ENCODE measurements at regions not wholly inside any gene's neighbourhood (a gene's known extent, or its start where the extent isn't known, plus 50 kb on each side); places are given as distances from the start of the nearest gene placed in this dataset.
A peak's percentile ranks its signal among the peaks of the same experiment; 100 is the strongest.

- Mint-ChIP-seq H3K4me3 (no peak overlapping the region), H3K27me3 (ENCODE audit: insufficient read depth) (peaks cover 11% of the 10 kb centered on the region), H3K4me1 (ENCODE audit: low read depth) (peaks cover 12% of the 10 kb centered on the region), H3K36me3 (ENCODE audit: low read depth) (no peaks in the 10 kb centered on the region), H3K27ac (no peak overlapping the region), H3K9me3 (no peaks in the 10 kb centered on the region)
- DNase-seq: no peak
- no peak for TF ChIP-seq CTCF (IDR thresholded peaks at IDR 0.05)
Observed at GRCh38 chr7:47039089-47039648, 542.7 kb downstream of the TNS3 start.

GRCh38 chr7:47038621-47039020 lies 543.3 kb downstream of the TNS3 start:
- Mint-ChIP-seq H3K27me3 (ENCODE audit: insufficient read depth) (peaks cover 11% of the 10 kb centered on the region), H3K4me1 (ENCODE audit: low read depth) (peaks cover 18% of the 10 kb centered on the region), H3K27ac (no peak overlapping the region), H3K36me3 (ENCODE audit: low read depth) (no peaks in the 10 kb centered on the region), H3K4me3 (no peak overlapping the region), H3K9me3 (no peaks in the 10 kb centered on the region)
- TF ChIP-seq CTCF (IDR thresholded peaks at IDR 0.05): no peak
- no peak for DNase-seq

GRCh38 chr7:47037607-47038006 lies 544.3 kb downstream of the TNS3 start:
- TF ChIP-seq CTCF (IDR thresholded peaks at IDR 0.05): no peak

GRCh38 chr7:47036909-47037308 lies 545.0 kb downstream of the TNS3 start:
- H3K9me3 Mint-ChIP-seq: no peaks in the 10 kb centered on the region
- H3K4me1 Mint-ChIP-seq (ENCODE audit: low read depth): peaks cover 20% of the 10 kb centered on the region
- TF ChIP-seq CTCF (IDR thresholded peaks at IDR 0.05): no peak
- no peaks in the 10 kb centered on the region for H3K36me3 Mint-ChIP-seq (ENCODE audit: low read depth)
- no peak overlapping the region for H3K4me3 Mint-ChIP-seq
- no peak for DNase-seq
- H3K27me3 Mint-ChIP-seq (ENCODE audit: insufficient read depth): peaks cover 7% of the 10 kb centered on the region
- no peak overlapping the region for H3K27ac Mint-ChIP-seq

More at GRCh38 chr7:47037607-47038006, 544.3 kb downstream of the TNS3 start:
- DNase-seq: no peak
- Mint-ChIP-seq H3K27me3 (ENCODE audit: insufficient read depth) (peaks cover 7% of the 10 kb centered on the region), H3K27ac (no peak overlapping the region), H3K36me3 (ENCODE audit: low read depth) (no peaks in the 10 kb centered on the region), H3K4me3 (no peak overlapping the region), H3K4me1 (ENCODE audit: low read depth) (peaks cover 20% of the 10 kb centered on the region), H3K9me3 (no peaks in the 10 kb centered on the region)

GRCh38 chr7:47035522-47035921 lies 546.4 kb downstream of the TNS3 start:
- Mint-ChIP-seq H3K36me3 (ENCODE audit: low read depth) (no peaks in the 10 kb centered on the region), H3K27ac (no peak overlapping the region), H3K4me3 (no peak overlapping the region), H3K9me3 (no peaks in the 10 kb centered on the region), H3K4me1 (ENCODE audit: low read depth) (peaks cover 20% of the 10 kb centered on the region), H3K27me3 (ENCODE audit: insufficient read depth) (peaks cover 10% of the 10 kb centered on the region)
- DNase-seq: no peak
- no peak for TF ChIP-seq CTCF (IDR thresholded peaks at IDR 0.05)

- Mint-ChIP-seq H3K27ac (no peak overlapping the region), H3K9me3 (no peaks in the 10 kb centered on the region), H3K4me1 (ENCODE audit: low read depth) (peaks cover 10% of the 10 kb centered on the region), H3K4me3 (no peak overlapping the region), H3K27me3 (ENCODE audit: insufficient read depth) (peaks cover 9% of the 10 kb centered on the region), H3K36me3 (ENCODE audit: low read depth) (no peaks in the 10 kb centered on the region)
- peak; percentile 2 for DNase-seq
- TF ChIP-seq CTCF (IDR thresholded peaks at IDR 0.05): no peak
Observed at GRCh38 chr7:47034180-47034579, 547.7 kb downstream of the TNS3 start.
